ENCODE measurements at regions not wholly inside any gene's neighbourhood (a gene's known extent, or its start where the extent isn't known, plus 50 kb on each side); places are given as distances from the start of the nearest gene placed in this dataset.
"Not testable (repeated sequence)": the region's sequence is repeated elsewhere in the genome, so short reads cannot be mapped to it uniquely, and the experiment has no call there.

DNA sequence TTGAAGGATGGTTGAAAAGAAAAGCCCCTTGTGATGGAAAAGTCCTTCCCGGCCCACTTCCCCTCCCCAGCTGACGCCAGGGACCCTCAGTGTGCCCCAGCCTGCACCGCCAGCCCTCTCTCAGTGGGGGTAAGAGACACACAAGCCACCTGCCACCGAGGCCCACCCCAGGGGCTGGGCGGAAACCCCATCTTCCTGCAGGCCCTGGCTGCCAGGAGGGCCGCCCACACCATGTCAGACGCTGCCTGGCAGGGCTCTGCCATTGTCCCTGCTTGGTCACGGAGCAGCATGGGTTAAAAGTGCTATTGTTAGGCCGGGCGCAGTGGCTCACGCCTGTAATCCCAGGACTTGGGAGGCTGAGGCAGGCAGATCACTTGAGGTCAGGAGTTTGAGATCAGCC, 142.0 kb upstream of the ZNF469 start:
- TF ChIP-seq, protein P1, sequence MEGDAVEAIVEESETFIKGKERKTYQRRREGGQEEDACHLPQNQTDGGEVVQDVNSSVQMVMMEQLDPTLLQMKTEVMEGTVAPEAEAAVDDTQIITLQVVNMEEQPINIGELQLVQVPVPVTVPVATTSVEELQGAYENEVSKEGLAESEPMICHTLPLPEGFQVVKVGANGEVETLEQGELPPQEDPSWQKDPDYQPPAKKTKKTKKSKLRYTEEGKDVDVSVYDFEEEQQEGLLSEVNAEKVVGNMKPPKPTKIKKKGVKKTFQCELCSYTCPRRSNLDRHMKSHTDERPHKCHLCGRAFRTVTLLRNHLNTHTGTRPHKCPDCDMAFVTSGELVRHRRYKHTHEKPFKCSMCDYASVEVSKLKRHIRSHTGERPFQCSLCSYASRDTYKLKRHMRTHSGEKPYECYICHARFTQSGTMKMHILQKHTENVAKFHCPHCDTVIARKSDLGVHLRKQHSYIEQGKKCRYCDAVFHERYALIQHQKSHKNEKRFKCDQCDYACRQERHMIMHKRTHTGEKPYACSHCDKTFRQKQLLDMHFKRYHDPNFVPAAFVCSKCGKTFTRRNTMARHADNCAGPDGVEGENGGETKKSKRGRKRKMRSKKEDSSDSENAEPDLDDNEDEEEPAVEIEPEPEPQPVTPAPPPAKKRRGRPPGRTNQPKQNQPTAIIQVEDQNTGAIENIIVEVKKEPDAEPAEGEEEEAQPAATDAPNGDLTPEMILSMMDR (IDR thresholded peaks at IDR 0.05; ENCODE audit: insufficient read depth, low read length), result not testable (repeated sequence)
- TF ChIP-seq, protein P2, sequence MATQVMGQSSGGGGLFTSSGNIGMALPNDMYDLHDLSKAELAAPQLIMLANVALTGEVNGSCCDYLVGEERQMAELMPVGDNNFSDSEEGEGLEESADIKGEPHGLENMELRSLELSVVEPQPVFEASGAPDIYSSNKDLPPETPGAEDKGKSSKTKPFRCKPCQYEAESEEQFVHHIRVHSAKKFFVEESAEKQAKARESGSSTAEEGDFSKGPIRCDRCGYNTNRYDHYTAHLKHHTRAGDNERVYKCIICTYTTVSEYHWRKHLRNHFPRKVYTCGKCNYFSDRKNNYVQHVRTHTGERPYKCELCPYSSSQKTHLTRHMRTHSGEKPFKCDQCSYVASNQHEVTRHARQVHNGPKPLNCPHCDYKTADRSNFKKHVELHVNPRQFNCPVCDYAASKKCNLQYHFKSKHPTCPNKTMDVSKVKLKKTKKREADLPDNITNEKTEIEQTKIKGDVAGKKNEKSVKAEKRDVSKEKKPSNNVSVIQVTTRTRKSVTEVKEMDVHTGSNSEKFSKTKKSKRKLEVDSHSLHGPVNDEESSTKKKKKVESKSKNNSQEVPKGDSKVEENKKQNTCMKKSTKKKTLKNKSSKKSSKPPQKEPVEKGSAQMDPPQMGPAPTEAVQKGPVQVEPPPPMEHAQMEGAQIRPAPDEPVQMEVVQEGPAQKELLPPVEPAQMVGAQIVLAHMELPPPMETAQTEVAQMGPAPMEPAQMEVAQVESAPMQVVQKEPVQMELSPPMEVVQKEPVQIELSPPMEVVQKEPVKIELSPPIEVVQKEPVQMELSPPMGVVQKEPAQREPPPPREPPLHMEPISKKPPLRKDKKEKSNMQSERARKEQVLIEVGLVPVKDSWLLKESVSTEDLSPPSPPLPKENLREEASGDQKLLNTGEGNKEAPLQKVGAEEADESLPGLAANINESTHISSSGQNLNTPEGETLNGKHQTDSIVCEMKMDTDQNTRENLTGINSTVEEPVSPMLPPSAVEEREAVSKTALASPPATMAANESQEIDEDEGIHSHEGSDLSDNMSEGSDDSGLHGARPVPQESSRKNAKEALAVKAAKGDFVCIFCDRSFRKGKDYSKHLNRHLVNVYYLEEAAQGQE (IDR thresholded peaks at IDR 0.05; ENCODE audit: insufficient replicate concordance, low read depth), result not testable (repeated sequence)
- not testable (repeated sequence) for TF ChIP-seq POLR2AphosphoS5 (IDR thresholded peaks at IDR 0.05; ENCODE audit: low read depth); SPI1 (IDR thresholded peaks at IDR 0.05; ENCODE audit: borderline replicate concordance, low read depth); GABPA (IDR thresholded peaks at IDR 0.05; ENCODE audit: low read depth)
